Natural killer cell (primary cell): ENCODE measurements at regions not wholly inside any gene's neighbourhood (a gene's known extent, or its start where the extent isn't known, plus 50 kb on each side); places are given as distances from the start of the nearest gene placed in this dataset.

Source experiments
- ATAC-seq, 3 donors: fragments of 150-1000 bp in 2 of 3; fragments of 200-7000 bp in 1 of 3; cut with Tn5 transposase; 1 replicate in 1 of 3; 2 replicates in 2 of 3; pipeline ENCODE4 v1.10.0; 2021; ENCODE audit warnings: mild to moderate bottlenecking in 2 of 3, moderate library complexity in 2 of 3
- DNase-seq, 2 donors: peaks; one replicate each; pipeline versions ENCODE4 v3.0.0 to v3.0.0-alpha.2; 2013 to 2021; ENCODE audit warnings: mixed read lengths in 1 of 2
- H3K27ac ChIP-seq: one replicate; pipeline ENCODE4 v1.5.1; 2013; ENCODE audit warnings: mild to moderate bottlenecking, low read length
- H3K27me3 ChIP-seq: one replicate; pipeline ENCODE4 v1.6.1; 2013; ENCODE audit warnings: low read length; ENCODE audit not compliant: control insufficient read depth, insufficient read depth
- H3K36me3 ChIP-seq: one replicate; pipeline ENCODE4 v1.6.1; 2013; ENCODE audit warnings: low read length; ENCODE audit not compliant: control insufficient read depth, insufficient read depth
- H3K4me1 ChIP-seq: one replicate; pipeline ENCODE4 v1.6.1; 2013; ENCODE audit warnings: low read length; ENCODE audit not compliant: control insufficient read depth, insufficient read depth
- H3K4me3 ChIP-seq: one replicate; pipeline ENCODE4 v1.5.1; 2013; ENCODE audit warnings: low read length
- H3K9me3 ChIP-seq: one replicate; pipeline ENCODE4 v1.6.1; 2013; ENCODE audit warnings: low read length; ENCODE audit not compliant: control insufficient read depth, insufficient read depth
- H3K27ac Mint-ChIP-seq, 2 donors: one replicate each; pipeline ENCODE4 v1.8.0; 2022; ENCODE audit warnings: mild to moderate bottlenecking in 2 of 2, mixed read lengths in 2 of 2, moderate library complexity in 1 of 2
- H3K27me3 Mint-ChIP-seq, 2 donors: one replicate each; pipeline ENCODE4 v1.8.0; 2022; ENCODE audit warnings: low read depth in 2 of 2, mixed read lengths in 2 of 2
- H3K36me3 Mint-ChIP-seq: one replicate; pipeline ENCODE4 v1.8.0; 2022; ENCODE audit warnings: mixed read lengths
- H3K4me1 Mint-ChIP-seq, 2 donors: one replicate each; pipeline ENCODE4 v1.8.0; 2022; ENCODE audit warnings: mixed read lengths in 2 of 2
- H3K4me3 Mint-ChIP-seq: one replicate; pipeline ENCODE4 v1.8.0; 2022; ENCODE audit warnings: mild to moderate bottlenecking, moderate library complexity, mixed read lengths
- H3K9me3 Mint-ChIP-seq, 2 donors: one replicate each; pipeline ENCODE4 v1.8.0; 2022; ENCODE audit warnings: mixed read lengths in 2 of 2
- CTCF ChIP-seq: fragments of 200-600 bp; IDR thresholded peaks from one replicate; pipeline ENCODE4 v1.8.0; 2022; ENCODE audit warnings: antibody characterized with exemption
- WGBS: methylation state at CpG from one replicate; pipeline ENCODE4 v1.1.7; 2013; ENCODE audit warnings: missing lambda C conversion rate; ENCODE audit not compliant: insufficient coverage; 5-methylcytosine and 5-hydroxymethylcytosine counted together
- intact Hi-C: fragments of 100-400 bp; cut with micrococcal nuclease; formaldehyde crosslinking; loops from one replicate; pipeline ENCODE4 v1.14.2; 2022

GRCh38 chr1:201742955-201743805 lies 85.8 kb upstream of the IPO9 start:
- no peaks in the 10 kb centered on the region for H3K9me3 Mint-ChIP-seq
- DNase-seq (no peak), ATAC-seq (no peak)
- no peak overlapping the region for H3K27ac Mint-ChIP-seq
- no peaks in the 10 kb centered on the region for H3K9me3 ChIP-seq
- H3K27ac ChIP-seq: no peak overlapping the region
- peaks cover 31 to 47% of the 10 kb centered on the region in 2 donors for H3K27me3 Mint-ChIP-seq
- WGBS: 100% methylated on average over 1 of the region's 5 CpGs
- H3K36me3 ChIP-seq: no peaks in the 10 kb centered on the region
- H3K4me1 Mint-ChIP-seq: peaks cover 5 to 26% of the 10 kb centered on the region in 2 donors
- no peak overlapping the region for H3K4me3 Mint-ChIP-seq
- intact Hi-C loops: no loop called here
- no peak overlapping the region for H3K4me3 ChIP-seq
- no peaks in the 10 kb centered on the region for H3K36me3 Mint-ChIP-seq
- peaks cover 6% of the 10 kb centered on the region for H3K27me3 ChIP-seq
- no peak for TF ChIP-seq CTCF
- H3K4me1 ChIP-seq: peaks cover 21% of the 10 kb centered on the region

- no peak for TF ChIP-seq CTCF
- Mint-ChIP-seq H3K36me3 (no peaks in the 10 kb centered on the region), H3K27ac (no peak overlapping the region), H3K9me3 (no peaks in the 10 kb centered on the region), H3K4me3 (no peak overlapping the region), H3K27me3 (peaks cover 21 to 46% of the 10 kb centered on the region in 2 donors), H3K4me1 (peaks cover 5 to 12% of the 10 kb centered on the region in 2 donors)
- intact Hi-C loops: no loop called here
- Histone ChIP-seq H3K36me3 (no peaks in the 10 kb centered on the region), H3K27ac (no peak overlapping the region), H3K27me3 (no peaks in the 10 kb centered on the region), H3K4me1 (peaks cover 9% of the 10 kb centered on the region), H3K9me3 (no peaks in the 10 kb centered on the region), H3K4me3 (no peak overlapping the region)
- ATAC-seq (no peak), DNase-seq (no peak)
- 86% methylated on average over 2 of the region's 3 CpGs for WGBS
These were observed 83.9 kb upstream of the IPO9 start for GRCh38 chr1:201745023-201745422.

GRCh38 chr1:201746156-201746555 lies 82.8 kb upstream of the IPO9 start:
- H3K9me3 Mint-ChIP-seq: no peaks in the 10 kb centered on the region
- H3K36me3 Mint-ChIP-seq: no peaks in the 10 kb centered on the region
- Histone ChIP-seq H3K27me3 (no peaks in the 10 kb centered on the region), H3K4me3 (no peak overlapping the region), H3K27ac (no peak overlapping the region), H3K9me3 (no peaks in the 10 kb centered on the region), H3K4me1 (no peaks in the 10 kb centered on the region), H3K36me3 (no peaks in the 10 kb centered on the region)
- no peak for TF ChIP-seq CTCF
- H3K27ac Mint-ChIP-seq: no peak overlapping the region
- intact Hi-C loops: no loop called here
- ATAC-seq (no peak), DNase-seq (no peak)
- peaks cover 15 to 46% of the 10 kb centered on the region in 2 donors for H3K27me3 Mint-ChIP-seq
- H3K4me3 Mint-ChIP-seq: no peak overlapping the region
- H3K4me1 Mint-ChIP-seq: peaks cover 0 to 5% of the 10 kb centered on the region in 2 donors

- Histone ChIP-seq H3K4me3 (no peak overlapping the region), H3K27ac (no peak overlapping the region), H3K36me3 (no peaks in the 10 kb centered on the region), H3K9me3 (no peaks in the 10 kb centered on the region), H3K27me3 (no peaks in the 10 kb centered on the region), H3K4me1 (no peaks in the 10 kb centered on the region)
- no peak for ATAC-seq
- H3K36me3 Mint-ChIP-seq: no peaks in the 10 kb centered on the region
- peaks cover 11 to 39% of the 10 kb centered on the region in 2 donors for H3K27me3 Mint-ChIP-seq
- no peak overlapping the region for H3K27ac Mint-ChIP-seq
- H3K4me1 Mint-ChIP-seq: no peaks in the 10 kb centered on the region
- no peak for DNase-seq
- intact Hi-C loops: no loop called here
- no peaks in the 10 kb centered on the region for H3K9me3 Mint-ChIP-seq
- TF ChIP-seq CTCF: no peak
- no peak overlapping the region for H3K4me3 Mint-ChIP-seq
- 92% methylated on average over 4 of the region's 5 CpGs for WGBS
These were observed 81.7 kb upstream of the IPO9 start for GRCh38 chr1:201747261-201747660.
